Endodermal cell (in vitro differentiated cells): ENCODE measurements at regions not wholly inside any gene's neighbourhood (a gene's known extent, or its start where the extent isn't known, plus 50 kb on each side); places are given as distances from the start of the nearest gene placed in this dataset.

Source experiments
- DNase-seq: peaks from one replicate; pipeline ENCODE4 v3.0.0-alpha.2; 2017
- H3K27ac ChIP-seq: 2 replicates; pipeline ENCODE4 v1.5.1; 2013; ENCODE audit warnings: mild to moderate bottlenecking, low read depth, low read length, moderate library complexity
- H3K27me3 ChIP-seq: 2 replicates; pipeline ENCODE4 v1.6.1; 2013; ENCODE audit warnings: mild to moderate bottlenecking, low read length, moderate library complexity; ENCODE audit not compliant: insufficient read depth, control insufficient read depth, poor library complexity, severe bottlenecking
- H3K36me3 ChIP-seq: 2 replicates; pipeline ENCODE4 v1.7.0; 2013; ENCODE audit warnings: mild to moderate bottlenecking, low read length, moderate library complexity; ENCODE audit not compliant: control insufficient read depth, insufficient read depth
- H3K4me1 ChIP-seq: one replicate; pipeline ENCODE4 v1.7.0; 2013; ENCODE audit warnings: low read length; ENCODE audit not compliant: control insufficient read depth, insufficient read depth
- H3K4me3 ChIP-seq: 2 replicates; pipeline ENCODE4 v1.5.1; 2013; ENCODE audit warnings: mild to moderate bottlenecking, low read length, moderate library complexity
- H3K9ac ChIP-seq: 2 replicates; pipeline ENCODE4 v1.6.1; 2013; ENCODE audit warnings: mild to moderate bottlenecking, low read length, moderate library complexity; ENCODE audit not compliant: poor library complexity, severe bottlenecking; ENCODE audit errors: extremely low read depth
- H3K9me3 ChIP-seq: 2 replicates; pipeline ENCODE4 v1.6.1; 2013; ENCODE audit warnings: mild to moderate bottlenecking, low read length, moderate library complexity; ENCODE audit not compliant: control insufficient read depth
- H3K27ac Mint-ChIP-seq: 2 replicates; pipeline ENCODE4 v1.8.0; 2020; ENCODE audit warnings: mixed read lengths
- H3K27me3 Mint-ChIP-seq: 2 replicates; pipeline ENCODE4 v1.8.0; 2021; ENCODE audit warnings: mild to moderate bottlenecking, mixed read lengths; ENCODE audit not compliant: insufficient read depth
- H3K36me3 Mint-ChIP-seq: 2 replicates; pipeline ENCODE4 v1.8.0; 2020; ENCODE audit warnings: low read depth, mixed read lengths
- H3K4me1 Mint-ChIP-seq: 2 replicates; pipeline ENCODE4 v1.8.0; 2020; ENCODE audit warnings: mixed read lengths
- H3K4me3 Mint-ChIP-seq: 2 replicates; pipeline ENCODE4 v1.8.0; 2020; ENCODE audit warnings: mild to moderate bottlenecking, moderate library complexity, mixed read lengths
- H3K9me3 Mint-ChIP-seq: 2 replicates; pipeline ENCODE4 v1.8.0; 2020; ENCODE audit warnings: mild to moderate bottlenecking, mixed read lengths
- CTCF ChIP-seq: fragments of 200-600 bp; sonication (generic); conservative IDR thresholded peaks from 2 replicates; pipeline ENCODE4 v1.5.0; 2021; ENCODE audit warnings: antibody characterized with exemption, mild to moderate bottlenecking
- WGBS, 2 experiments: methylation state at CpG; one replicate each; pipeline versions ENCODE4 v1.1.5 to v1.1.7; 2013; ENCODE audit warnings: missing lambda C conversion rate in 2 of 2, mixed read lengths in 1 of 2; ENCODE audit not compliant: insufficient coverage in 1 of 2, insufficient read length in 1 of 2; 5-methylcytosine and 5-hydroxymethylcytosine counted together

- TF ChIP-seq CTCF = no peak
- Histone ChIP-seq H3K9ac (no peak overlapping the region), H3K27ac (no peak overlapping the region), H3K27me3 (no peaks in the 10 kb centered on the region), H3K4me1 (no peaks in the 10 kb centered on the region), H3K36me3 (no peaks in the 10 kb centered on the region), H3K9me3 (no peaks in the 10 kb centered on the region), H3K4me3 (no peak overlapping the region)
- H3K27ac Mint-ChIP-seq = no peak overlapping the region
- H3K27me3 Mint-ChIP-seq = peaks cover 6% of the 10 kb centered on the region
- H3K36me3 Mint-ChIP-seq = no peaks in the 10 kb centered on the region
- peaks cover 28% of the 10 kb centered on the region for H3K9me3 Mint-ChIP-seq
- no peak for DNase-seq
- H3K4me1 Mint-ChIP-seq = peaks cover 6% of the 10 kb centered on the region
- no peak overlapping the region for H3K4me3 Mint-ChIP-seq
- WGBS, 2 experiments = 100% methylated on average over 1 of the region's 1 CpG; no CpG with 5 or more reads in 1 of the 2 experiments
Measured at GRCh38 chr21:34011660-34012059, 61.7 kb upstream of the MRPS6 start.

- Mint-ChIP-seq H3K27me3 (peaks cover 3% of the 10 kb centered on the region), H3K36me3 (no peaks in the 10 kb centered on the region), H3K9me3 (peaks cover 21% of the 10 kb centered on the region), H3K4me3 (no peak overlapping the region), H3K4me1 (peaks cover 6% of the 10 kb centered on the region), H3K27ac (no peak overlapping the region)
- no peaks in the 10 kb centered on the region for H3K9me3 ChIP-seq
- H3K36me3 ChIP-seq = no peaks in the 10 kb centered on the region
- no peaks in the 10 kb centered on the region for H3K27me3 ChIP-seq
- no peak for TF ChIP-seq CTCF
- no peak overlapping the region for H3K9ac ChIP-seq
- H3K4me3 ChIP-seq = no peak overlapping the region
- 85% methylated on average over 3 of the region's 3 CpGs; no CpG with 5 or more reads in 1 of the 2 experiments for WGBS, 2 experiments
- no peaks in the 10 kb centered on the region for H3K4me1 ChIP-seq
- no peak overlapping the region for H3K27ac ChIP-seq
- DNase-seq = no peak
Measured at GRCh38 chr21:34009193-34009592, 64.2 kb upstream of the MRPS6 start.

- Histone ChIP-seq H3K4me3 (no peak overlapping the region), H3K9ac (no peak overlapping the region), H3K4me1 (no peaks in the 10 kb centered on the region), H3K9me3 (no peaks in the 10 kb centered on the region), H3K27ac (no peak overlapping the region), H3K27me3 (no peaks in the 10 kb centered on the region), H3K36me3 (no peaks in the 10 kb centered on the region)
- TF ChIP-seq CTCF = no peak
- Mint-ChIP-seq H3K36me3 (no peaks in the 10 kb centered on the region), H3K27ac (no peak overlapping the region), H3K4me3 (no peak overlapping the region), H3K9me3 (peaks cover 16% of the 10 kb centered on the region), H3K4me1 (peaks cover 6% of the 10 kb centered on the region), H3K27me3 (no peaks in the 10 kb centered on the region)
- 91 to 98% methylated on average over 4 to 5 of the region's 5 CpGs for WGBS, 2 experiments
- no peak for DNase-seq
Measured at GRCh38 chr21:34008618-34009017, 64.8 kb upstream of the MRPS6 start.
